ENCODE measurements at regions not wholly inside any gene's neighbourhood (a gene's known extent, or its start where the extent isn't known, plus 50 kb on each side); places are given as distances from the start of the nearest gene placed in this dataset.

- DNase-seq = no peak
Measured at GRCh38 chr18:44079606-44080005, 601.1 kb upstream of the SETBP1 start.

- DNase-seq = no peak
Measured at GRCh38 chr18:44080054-44080453, 600.6 kb upstream of the SETBP1 start.

DNA sequence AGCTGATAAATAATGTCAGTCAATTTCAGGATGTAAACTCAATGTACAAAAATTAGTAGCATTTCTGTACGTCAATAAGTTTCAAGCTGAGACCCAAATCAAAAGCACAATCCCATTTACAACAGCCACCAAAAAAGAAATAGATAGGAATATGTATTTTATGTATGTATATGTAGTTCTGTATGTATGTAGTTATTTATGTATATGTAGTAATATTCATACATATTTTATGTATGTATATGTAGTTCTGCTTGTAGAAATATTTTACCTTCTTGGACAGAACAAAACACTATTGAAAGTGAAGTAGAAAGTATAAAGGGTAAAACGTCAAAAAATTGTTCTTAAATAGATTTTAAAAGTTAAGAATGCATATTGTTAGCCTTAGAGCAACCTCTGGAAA lies 591.0 kb upstream of the SETBP1 start:
- DNase-seq = no peak

DNA sequence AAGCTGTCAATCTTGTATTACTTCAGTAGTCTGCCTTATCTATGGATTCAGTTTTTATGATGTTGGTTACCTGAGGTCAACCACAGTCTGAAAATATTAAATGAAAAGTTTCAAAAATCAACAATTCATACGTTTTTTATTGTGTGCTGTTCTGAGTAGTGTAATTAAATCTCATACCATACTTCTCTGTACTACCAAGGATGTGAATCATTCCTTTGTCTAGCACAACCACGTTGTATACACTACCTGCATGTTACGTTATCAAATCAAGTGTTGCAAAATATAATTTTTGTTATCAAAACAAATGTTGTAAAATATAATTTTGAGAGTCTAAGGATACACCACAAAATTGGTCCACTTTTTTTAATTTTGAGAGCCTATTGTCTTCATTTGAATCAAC lies 590.2 kb upstream of the SETBP1 start:
- no peak for DNase-seq

- no peak for DNase-seq
Measured at GRCh38 chr18:44093253-44093652, 587.4 kb upstream of the SETBP1 start.

DNA sequence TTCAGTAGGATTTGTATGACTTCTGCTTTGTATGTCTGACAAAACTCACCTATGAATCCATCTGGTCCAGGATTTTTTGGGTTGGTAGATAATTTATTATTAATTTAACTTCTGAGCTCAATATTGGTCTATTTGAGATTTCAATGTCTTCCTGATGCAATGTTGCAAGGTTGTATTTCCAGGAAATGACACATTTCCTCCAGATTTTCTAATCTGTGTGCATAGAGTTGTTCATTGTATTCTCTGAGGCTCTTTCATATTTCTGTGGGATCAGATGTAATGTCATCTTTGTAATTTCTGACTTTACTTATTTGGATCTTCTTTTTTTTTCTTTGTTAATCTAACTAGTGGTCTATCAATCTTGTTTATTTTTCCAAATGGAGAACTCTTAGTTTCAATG lies 584.7 kb upstream of the SETBP1 start:
- DNase-seq = no peak

GRCh38 chr18:44098551-44099098 lies 582.1 kb upstream of the SETBP1 start:
- DNase-seq = no peak

DNA sequence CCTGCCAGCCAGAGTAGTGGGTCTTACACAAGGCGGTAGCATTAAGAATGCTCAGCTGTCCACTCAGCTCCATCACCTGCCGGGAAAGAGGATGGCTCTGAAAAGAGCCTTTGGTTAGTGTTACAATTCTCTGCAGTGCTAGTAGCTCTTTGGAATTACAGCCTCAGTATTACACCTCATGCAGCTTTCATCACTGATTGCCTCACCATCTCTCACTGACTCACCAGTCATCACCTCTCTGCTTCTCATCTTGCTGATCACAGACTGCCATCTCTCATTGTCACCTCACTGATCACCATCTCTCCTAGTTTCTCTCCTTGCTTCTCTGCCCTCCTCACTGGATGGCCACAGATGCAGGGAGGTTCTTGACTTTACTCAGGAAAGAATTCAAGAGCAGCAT lies 573.5 kb upstream of the SETBP1 start:
- DNase-seq = no peak

- DNase-seq = no peak
Measured at GRCh38 chr18:44111337-44111736, 569.4 kb upstream of the SETBP1 start.

DNA sequence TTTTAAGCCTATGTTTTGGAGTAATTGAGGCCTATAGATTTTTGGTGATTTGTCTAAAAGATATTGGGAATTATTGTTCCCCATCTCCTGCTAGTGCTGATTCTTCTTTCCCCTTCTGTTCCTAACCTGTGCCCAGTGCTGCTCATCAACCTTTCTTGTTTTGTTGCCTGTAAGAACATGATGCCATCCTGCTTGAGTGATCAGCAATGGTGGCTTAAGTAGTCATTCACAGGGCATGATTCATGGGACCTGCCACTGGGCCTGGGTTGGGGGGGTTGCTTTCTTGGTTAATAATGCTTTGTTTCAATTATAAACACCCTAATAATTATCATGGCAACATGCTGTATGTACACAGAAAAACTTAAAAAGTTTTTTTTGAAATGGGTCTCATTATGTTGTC lies 562.9 kb upstream of the SETBP1 start:
- DNase-seq = no peak

- DNase-seq = no peak
Measured at GRCh38 chr18:44119607-44120006, 561.1 kb upstream of the SETBP1 start.

- no peak for DNase-seq
Measured at GRCh38 chr18:44123743-44124142, 556.9 kb upstream of the SETBP1 start.

DNA sequence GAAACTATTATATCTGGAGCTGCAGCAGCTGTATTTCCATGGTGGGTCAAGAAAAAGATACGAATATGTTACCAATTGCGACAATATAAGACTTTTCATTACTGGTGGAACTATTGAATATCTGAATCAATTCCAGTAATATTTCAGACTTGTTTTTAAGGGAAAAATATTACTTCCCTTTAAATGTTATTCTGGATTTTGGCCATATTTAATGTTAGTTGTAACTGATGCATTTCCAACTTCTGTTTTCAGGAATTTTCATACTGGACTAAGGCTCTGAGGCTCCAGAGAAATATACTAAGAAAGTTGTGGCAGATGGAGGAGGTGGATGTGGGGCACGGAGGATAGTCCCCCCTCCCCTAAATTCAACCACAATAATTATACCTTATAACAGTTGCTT lies 555.2 kb upstream of the SETBP1 start:
- no peak for DNase-seq

- DNase-seq = no peak
Measured at GRCh38 chr18:44126598-44126997, 554.1 kb upstream of the SETBP1 start.

GRCh38 chr18:44128365-44128764 lies 552.3 kb upstream of the SETBP1 start:
- DNase-seq = no peak

- DNase-seq = peak; percentile 7
Measured at GRCh38 chr18:44130376-44130942, 550.2 kb upstream of the SETBP1 start.

- no peak for DNase-seq
Measured at GRCh38 chr18:44133483-44133882, 547.2 kb upstream of the SETBP1 start.

GRCh38 chr18:44134447-44134846 lies 546.2 kb upstream of the SETBP1 start:
- no peak for DNase-seq

DNA sequence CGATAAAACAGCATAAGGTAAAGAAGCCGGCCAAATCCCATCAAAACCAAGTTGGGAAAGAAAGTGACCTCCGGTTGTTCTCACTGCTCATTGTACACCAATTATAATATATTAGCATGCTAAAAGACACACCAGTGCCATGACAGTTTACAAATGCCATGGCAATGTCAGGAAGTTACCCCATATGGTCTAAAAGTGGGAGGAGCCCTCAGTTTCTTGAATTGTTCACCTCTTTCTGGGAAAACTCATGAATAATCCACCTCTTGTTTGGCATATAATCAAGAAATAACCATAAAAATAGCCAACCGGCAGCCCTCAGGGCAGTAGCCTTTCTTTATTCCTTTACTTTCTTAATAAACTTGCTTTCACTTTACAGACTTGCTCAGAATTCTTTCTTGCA lies 544.9 kb upstream of the SETBP1 start:
- DNase-seq = no peak

GRCh38 chr18:44136326-44136725 lies 544.4 kb upstream of the SETBP1 start:
- DNase-seq = no peak

DNA sequence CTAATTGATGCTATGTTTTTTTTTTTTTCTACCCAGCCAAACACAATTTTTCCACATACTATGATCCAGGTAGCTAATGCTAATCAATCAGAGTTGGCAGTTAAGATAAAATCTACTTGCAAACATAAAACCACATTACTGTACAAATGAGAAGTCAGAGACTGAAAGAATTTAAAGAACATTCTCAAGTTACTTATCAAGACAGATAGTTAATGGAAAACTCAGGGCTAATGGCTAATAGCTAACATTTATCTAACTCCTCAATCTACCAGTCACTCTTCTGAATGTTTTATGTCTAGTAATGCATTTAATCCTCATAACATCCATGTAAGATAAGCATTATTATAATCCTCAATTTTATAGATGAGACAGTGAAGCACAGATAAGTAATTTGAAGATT lies 537.6 kb upstream of the SETBP1 start:
- no peak for DNase-seq

DNA sequence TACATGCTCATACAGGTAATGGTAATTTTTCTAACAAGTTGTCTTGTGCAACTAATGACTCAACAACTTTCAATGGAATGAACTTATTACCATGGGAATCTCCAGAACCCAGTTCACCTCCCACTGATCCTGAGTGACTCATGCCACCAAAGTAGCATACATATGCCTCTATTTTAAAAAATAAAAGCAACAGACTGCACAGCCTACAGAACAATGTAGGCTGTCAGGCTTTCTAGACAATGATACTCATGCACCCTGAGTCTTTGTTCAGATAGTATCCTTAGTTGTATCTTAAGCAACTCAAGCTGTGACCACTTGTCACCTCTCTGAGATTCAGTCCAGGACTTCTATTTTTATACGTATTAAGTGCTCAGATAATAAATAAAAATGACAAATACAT lies 531.0 kb upstream of the SETBP1 start:
- DNase-seq = no peak

DNA sequence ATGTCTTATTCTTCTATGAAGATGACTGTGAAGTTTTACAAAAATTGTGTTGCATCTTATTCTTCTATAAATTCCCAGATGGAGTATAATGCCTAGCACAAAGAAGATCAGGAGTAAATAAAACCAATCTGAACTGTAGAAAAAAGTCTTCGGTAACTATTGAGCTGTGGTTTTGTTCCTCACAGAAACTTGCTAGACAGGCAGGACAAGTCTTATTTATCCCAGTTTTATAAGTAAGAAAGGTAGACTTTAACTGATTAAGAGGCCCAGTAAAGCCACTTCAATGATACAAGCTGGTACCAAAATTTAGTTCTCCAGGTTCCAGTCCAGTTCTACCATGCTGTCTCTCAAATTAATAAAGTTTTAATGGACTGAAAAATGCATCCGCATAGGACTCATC lies 526.7 kb upstream of the SETBP1 start:
- DNase-seq = no peak

- DNase-seq = no peak
Measured at GRCh38 chr18:44156126-44156525, 524.6 kb upstream of the SETBP1 start.

- DNase-seq = no peak
Measured at GRCh38 chr18:44156776-44157335, 523.8 kb upstream of the SETBP1 start.
